Hepatocyte (in vitro differentiated cells): ENCODE measurements at regions not wholly inside any gene's neighbourhood (a gene's known extent, or its start where the extent isn't known, plus 50 kb on each side); places are given as distances from the start of the nearest gene placed in this dataset.
A peak's percentile ranks its signal among the peaks of the same experiment; 100 is the strongest.

ENCODE experiments used
- DNase-seq: peaks from one replicate; pipeline ENCODE4 v3.0.0-alpha.2; 2016; ENCODE audit warnings: low spot score
- H2AFZ ChIP-seq: fragments of 200-600 bp; sonication (generic); 2 replicates; pipeline ENCODE4 v1.6.0; 2016; ENCODE audit warnings: antibody characterized with exemption, mild to moderate bottlenecking
- H3K27ac ChIP-seq: fragments of 200-600 bp; sonication (generic); 2 replicates; pipeline ENCODE4 v1.5.1; 2016; ENCODE audit warnings: mild to moderate bottlenecking
- H3K27me3 ChIP-seq: fragments of 200-600 bp; sonication (generic); 2 replicates; pipeline ENCODE4 v1.6.1; 2016
- H3K36me3 ChIP-seq: fragments of 200-600 bp; sonication (generic); replicated peaks from 2 replicates; pipeline ENCODE4 v1.5.1; 2016; ENCODE audit warnings: low read depth; ENCODE audit not compliant: insufficient read depth
- H3K4me1 ChIP-seq: fragments of 200-600 bp; sonication (generic); 2 replicates; pipeline ENCODE4 v1.5.1; 2016; ENCODE audit warnings: mild to moderate bottlenecking, moderate library complexity; ENCODE audit not compliant: insufficient read depth
- H3K4me2 ChIP-seq: fragments of 200-600 bp; sonication (generic); 2 replicates; pipeline ENCODE4 v1.6.0; 2016
- H3K4me3 ChIP-seq: fragments of 200-600 bp; sonication (generic); 2 replicates; pipeline ENCODE4 v1.5.1; 2016; ENCODE audit warnings: mild to moderate bottlenecking
- H3K79me2 ChIP-seq: fragments of 200-600 bp; sonication (generic); 2 replicates; pipeline ENCODE4 v1.6.0; 2017; ENCODE audit warnings: mild to moderate bottlenecking
- H3K9me2 ChIP-seq: fragments of 200-600 bp; sonication (generic); replicated peaks from 2 replicates; pipeline ENCODE4 v1.6.0; 2017; ENCODE audit warnings: mild to moderate bottlenecking; ENCODE audit not compliant: insufficient read depth
- H3K9me3 ChIP-seq: fragments of 200-600 bp; sonication (generic); 2 replicates; pipeline ENCODE4 v1.5.1; 2016; ENCODE audit warnings: low read depth, mild to moderate bottlenecking
- H4K20me1 ChIP-seq: fragments of 200-600 bp; sonication (generic); 2 replicates; pipeline ENCODE4 v1.6.0; 2016; ENCODE audit warnings: mild to moderate bottlenecking; ENCODE audit not compliant: insufficient read depth, poor library complexity, severe bottlenecking
- EZH2 ChIP-seq: fragments of 200-600 bp; sonication (generic); IDR thresholded peaks from 2 replicates; pipeline ENCODE4 v1.6.1; 2016; ENCODE audit warnings: antibody characterized with exemption, mild to moderate bottlenecking, borderline replicate concordance
- EZH2phosphoT487 ChIP-seq: fragments of 200-600 bp; sonication (generic); IDR thresholded peaks from one replicate; pipeline ENCODE4 v1.6.1; 2018; ENCODE audit warnings: antibody characterized with exemption, mild to moderate bottlenecking, low read depth, moderate library complexity; ENCODE audit not compliant: unreplicated experiment, severe bottlenecking
- WGBS: methylation state at CpG from one replicate; pipeline ENCODE4 v1.1.6; 2016; ENCODE audit warnings: low lambda C conversion rate; ENCODE audit errors: missing lambda C conversion rate; 5-methylcytosine and 5-hydroxymethylcytosine counted together
- TF ChIP-seq, protein P1 (sequence below): fragments of 200-600 bp; sonication (generic); IDR thresholded peaks from 2 replicates; pipeline ENCODE4 v1.5.1; 2016; ENCODE audit warnings: antibody characterized with exemption, mild to moderate bottlenecking; ENCODE audit not compliant: poor library complexity

DNA sequence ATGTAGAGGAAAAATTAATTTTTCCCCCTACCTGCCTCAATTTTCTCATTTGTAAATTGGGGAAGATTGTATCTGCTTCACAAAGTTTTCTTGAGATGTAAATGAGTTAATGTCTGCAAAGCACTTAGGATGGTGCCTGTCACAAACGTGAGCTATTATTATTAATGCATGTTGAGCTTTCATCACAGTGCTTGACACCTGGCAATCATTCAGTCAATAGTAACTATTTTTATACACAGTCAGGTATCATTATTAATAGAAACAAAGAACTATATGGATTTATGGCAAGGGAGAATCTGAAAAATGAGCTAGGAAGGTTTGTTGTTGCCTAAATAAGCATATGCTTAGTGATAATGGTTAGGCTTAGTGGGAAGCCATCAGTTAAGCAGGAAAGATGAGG is 238.2 kb upstream of the GRM7 start:
- DNase-seq, result no peak
- no peaks in the 10 kb centered on the region for H3K79me2 ChIP-seq
- no peak overlapping the region for H2AFZ ChIP-seq
- H3K4me2 ChIP-seq, result no peak overlapping the region
- H3K4me3 ChIP-seq, result no peak overlapping the region
- no peaks in the 10 kb centered on the region for H3K4me1 ChIP-seq
- 69% methylated on average over 1 of the region's 1 CpG for WGBS
- H3K9me2 ChIP-seq, result no peaks in the 10 kb centered on the region
- no peaks in the 10 kb centered on the region for H4K20me1 ChIP-seq
- no peaks in the 10 kb centered on the region for H3K36me3 ChIP-seq
- H3K27ac ChIP-seq, result no peak overlapping the region
- no peaks in the 10 kb centered on the region for H3K9me3 ChIP-seq
- TF ChIP-seq EZH2phosphoT487 (no peak), EZH2 (no peak)
- TF ChIP-seq, protein P1, sequence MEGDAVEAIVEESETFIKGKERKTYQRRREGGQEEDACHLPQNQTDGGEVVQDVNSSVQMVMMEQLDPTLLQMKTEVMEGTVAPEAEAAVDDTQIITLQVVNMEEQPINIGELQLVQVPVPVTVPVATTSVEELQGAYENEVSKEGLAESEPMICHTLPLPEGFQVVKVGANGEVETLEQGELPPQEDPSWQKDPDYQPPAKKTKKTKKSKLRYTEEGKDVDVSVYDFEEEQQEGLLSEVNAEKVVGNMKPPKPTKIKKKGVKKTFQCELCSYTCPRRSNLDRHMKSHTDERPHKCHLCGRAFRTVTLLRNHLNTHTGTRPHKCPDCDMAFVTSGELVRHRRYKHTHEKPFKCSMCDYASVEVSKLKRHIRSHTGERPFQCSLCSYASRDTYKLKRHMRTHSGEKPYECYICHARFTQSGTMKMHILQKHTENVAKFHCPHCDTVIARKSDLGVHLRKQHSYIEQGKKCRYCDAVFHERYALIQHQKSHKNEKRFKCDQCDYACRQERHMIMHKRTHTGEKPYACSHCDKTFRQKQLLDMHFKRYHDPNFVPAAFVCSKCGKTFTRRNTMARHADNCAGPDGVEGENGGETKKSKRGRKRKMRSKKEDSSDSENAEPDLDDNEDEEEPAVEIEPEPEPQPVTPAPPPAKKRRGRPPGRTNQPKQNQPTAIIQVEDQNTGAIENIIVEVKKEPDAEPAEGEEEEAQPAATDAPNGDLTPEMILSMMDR, result no peak
- H3K27me3 ChIP-seq, result no peaks in the 10 kb centered on the region

DNA sequence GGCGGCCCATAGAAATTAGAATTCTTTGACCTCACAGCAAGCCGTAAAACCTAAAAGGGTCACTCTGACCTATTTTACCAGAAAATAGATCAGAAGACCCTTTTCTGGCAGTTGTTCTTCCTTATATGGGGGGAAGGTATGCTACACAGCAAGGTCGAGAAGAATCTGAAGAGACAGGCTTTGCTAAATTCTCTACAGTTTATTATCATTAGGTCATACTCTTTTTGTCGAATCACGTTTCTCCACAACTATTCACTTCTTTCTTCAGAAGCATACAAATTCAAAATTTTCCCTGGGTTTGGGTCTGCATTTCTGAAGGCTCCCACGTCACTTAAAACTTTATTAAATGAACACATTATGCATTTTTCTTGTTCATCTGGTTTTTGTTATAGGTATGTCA is 229.5 kb upstream of the GRM7 start:
- H3K9me3 ChIP-seq, result no peaks in the 10 kb centered on the region
- H3K4me1 ChIP-seq, result no peaks in the 10 kb centered on the region
- no peak overlapping the region for H3K4me2 ChIP-seq
- TF ChIP-seq EZH2 (no peak), EZH2phosphoT487 (no peak)
- TF ChIP-seq, protein P1, result no peak
- 80% methylated on average over 6 of the region's 6 CpGs for WGBS
- H3K9me2 ChIP-seq, result no peaks in the 10 kb centered on the region
- no peaks in the 10 kb centered on the region for H3K27me3 ChIP-seq
- no peaks in the 10 kb centered on the region for H3K36me3 ChIP-seq
- no peaks in the 10 kb centered on the region for H4K20me1 ChIP-seq
- H2AFZ ChIP-seq, result no peak overlapping the region
- H3K79me2 ChIP-seq, result no peaks in the 10 kb centered on the region
- no peak overlapping the region for H3K4me3 ChIP-seq
- H3K27ac ChIP-seq, result peak overlapping the region; percentile 29
- DNase-seq, result no peak

DNA sequence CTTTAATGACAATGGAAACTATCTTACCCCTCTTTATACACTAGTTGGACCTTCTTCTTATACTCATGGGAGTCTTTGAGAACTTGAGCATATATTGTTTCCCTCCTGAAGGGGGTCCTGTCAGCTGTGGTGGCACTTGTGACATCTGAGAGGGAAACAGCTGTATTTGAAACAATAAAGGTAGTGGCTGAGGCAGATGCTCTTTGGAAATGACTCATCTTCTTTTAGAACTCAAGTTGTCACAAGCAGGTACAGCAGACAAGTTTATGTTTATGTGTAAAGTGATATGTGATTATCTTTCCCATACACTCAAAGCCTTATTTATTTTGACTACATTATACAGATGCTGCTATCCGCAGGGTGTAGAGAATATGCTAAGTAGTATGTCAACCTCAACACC is 220.0 kb upstream of the GRM7 start:
- Histone ChIP-seq H3K27ac (no peak overlapping the region), H3K79me2 (no peaks in the 10 kb centered on the region), H3K27me3 (no peaks in the 10 kb centered on the region), H3K4me1 (no peaks in the 10 kb centered on the region), H3K9me2 (no peaks in the 10 kb centered on the region), H3K36me3 (no peaks in the 10 kb centered on the region), H4K20me1 (no peaks in the 10 kb centered on the region), H3K4me3 (no peak overlapping the region), H3K4me2 (no peak overlapping the region), H3K9me3 (no peaks in the 10 kb centered on the region), H2AFZ (no peak overlapping the region)
- DNase-seq, result no peak
- 78% methylated on average over 1 of the region's 1 CpG for WGBS
- no peak for TF ChIP-seq EZH2phosphoT487
- TF ChIP-seq EZH2, result no peak
- TF ChIP-seq, protein P1, result no peak
